HG03108 (cell line): ENCODE measurements at regions not wholly inside any gene's neighbourhood (a gene's known extent, or its start where the extent isn't known, plus 50 kb on each side); places are given as distances from the start of the nearest gene placed in this dataset.

Experiments used
- ATAC-seq: cut with Tn5 transposase; IDR thresholded peaks from one replicate; pipeline ENCODE4 v1.9.1; 2021; ENCODE audit warnings: moderate library complexity; ENCODE audit not compliant: unreplicated experiment

DNA sequence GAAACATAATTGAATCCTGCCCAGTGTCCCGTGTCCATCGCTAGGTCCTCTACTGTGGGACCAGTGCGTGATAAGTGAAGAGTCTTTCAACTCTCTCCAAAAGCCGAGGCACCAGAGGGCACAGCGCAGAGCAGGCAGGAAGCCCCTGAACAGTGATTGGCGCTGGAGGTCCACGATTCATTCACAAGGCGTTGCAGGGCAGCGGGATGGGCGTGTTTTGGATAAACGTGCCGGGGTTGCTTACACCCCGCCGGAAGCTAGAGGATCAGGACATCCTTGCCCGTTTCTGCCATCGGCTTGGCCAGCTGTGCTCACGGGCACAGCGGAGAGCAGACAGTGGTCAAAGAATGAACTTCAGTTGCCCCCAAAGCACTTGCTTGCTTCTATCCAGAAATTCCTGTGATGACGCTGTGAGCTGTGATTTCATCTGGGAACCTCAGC, 86.0 kb upstream of the PFKP start:
- ATAC-seq, result no peak

GRCh38 chr10:2980791-2981360, 86.5 kb upstream of the PFKP start:
- no peak for ATAC-seq

GRCh38 chr10:2980116-2980515, 87.2 kb upstream of the PFKP start:
- ATAC-seq, result no peak

- no peak for ATAC-seq
Measured at GRCh38 chr10:2979306-2979705, 88.0 kb upstream of the PFKP start.

GRCh38 chr10:2978574-2979273, 88.6 kb upstream of the PFKP start:
- no peak for ATAC-seq

DNA sequence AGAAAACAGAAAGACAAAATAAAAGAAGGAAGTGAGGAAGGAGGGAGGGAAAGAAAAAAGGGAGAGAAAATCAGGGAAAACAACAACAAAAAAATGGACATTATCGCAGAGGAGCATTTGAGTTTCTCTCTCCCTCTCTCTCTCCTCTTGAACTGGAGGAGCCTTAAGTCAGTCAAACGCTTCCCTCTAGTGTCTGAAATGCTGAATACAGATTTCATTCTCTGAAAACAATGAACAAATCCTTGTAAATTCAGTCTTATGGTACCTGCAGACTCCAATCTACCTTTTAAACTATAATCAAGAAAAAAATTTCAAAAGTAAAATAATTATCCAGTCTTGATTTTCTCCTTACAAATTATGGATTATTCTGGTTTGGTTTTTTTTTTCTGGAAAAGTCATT, 89.2 kb upstream of the PFKP start:
- no peak for ATAC-seq

DNA sequence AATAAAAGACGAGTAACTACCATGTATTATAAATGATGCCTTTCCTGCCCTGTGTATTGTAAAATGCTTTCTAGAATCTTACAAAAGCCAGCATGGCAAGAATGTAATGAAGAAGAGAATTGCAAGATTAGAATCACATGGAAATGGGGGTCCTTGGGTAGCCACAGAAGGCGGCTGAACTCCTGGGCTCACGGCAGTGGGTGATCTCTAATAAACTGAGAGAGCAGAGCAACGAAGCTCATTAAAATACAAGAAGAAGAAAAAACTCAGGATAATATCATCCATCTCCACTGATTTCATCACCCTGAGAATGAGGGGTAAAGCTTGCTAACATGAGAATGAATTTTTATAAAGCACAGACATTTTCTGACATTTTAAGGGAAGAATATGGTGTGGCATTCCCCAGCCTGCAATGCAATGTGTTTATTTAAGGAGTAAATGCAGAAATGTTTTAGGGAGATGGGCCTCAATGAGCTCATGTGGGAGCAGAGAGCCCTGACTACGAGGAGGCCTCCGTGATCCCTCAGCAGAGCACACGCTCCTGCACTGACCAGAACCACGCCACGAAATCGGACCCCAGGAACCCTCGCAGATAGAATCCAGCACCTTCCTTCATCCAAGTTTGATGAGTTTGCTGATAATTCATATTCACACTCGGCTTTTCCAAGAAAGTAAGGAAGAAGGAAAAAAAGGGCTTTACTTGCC, 92.7 kb upstream of the PFKP start:
- no peak for ATAC-seq

- no peak for ATAC-seq
Measured at GRCh38 chr10:2974083-2974482, 93.3 kb upstream of the PFKP start.

DNA sequence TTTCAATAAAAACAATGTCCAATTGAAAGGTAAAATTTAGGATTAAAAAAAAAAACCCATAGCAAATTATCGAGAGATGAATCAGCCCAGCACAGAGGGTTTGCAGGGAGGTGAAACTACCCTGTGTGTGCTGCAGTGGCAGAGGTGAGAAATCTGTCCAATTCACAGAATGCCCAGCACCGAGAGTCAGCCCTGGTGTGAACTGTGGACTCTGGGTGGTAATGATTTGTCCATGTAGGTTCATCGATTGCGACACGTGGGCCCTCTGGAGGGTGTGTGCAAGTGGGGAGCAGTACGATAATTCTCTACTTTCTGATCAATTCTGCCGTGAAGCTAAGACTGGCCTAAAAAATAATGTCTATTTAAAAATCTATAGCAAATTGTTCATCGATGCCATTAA, 94.5 kb upstream of the PFKP start:
- ATAC-seq, result no peak

DNA sequence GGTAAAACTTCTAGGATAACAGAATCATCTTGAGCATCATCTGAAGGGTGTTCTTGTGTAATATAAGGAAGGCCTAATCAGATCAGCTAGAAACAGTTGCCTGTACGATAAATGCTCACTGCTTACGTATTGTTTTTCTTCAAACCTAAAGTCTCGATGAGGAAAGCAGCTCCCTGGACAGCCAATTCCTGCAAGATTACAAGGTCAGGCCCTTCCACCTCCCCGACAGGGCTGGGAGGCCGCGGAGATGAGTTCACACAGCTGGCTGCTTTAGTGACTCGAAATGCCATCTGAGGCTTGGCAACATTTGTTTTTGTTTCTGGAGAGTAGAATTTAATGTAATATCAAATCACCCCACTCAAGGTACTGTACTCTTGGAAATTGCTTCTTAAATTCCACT, 95.1 kb upstream of the PFKP start:
- ATAC-seq, result no peak

GRCh38 chr10:2970190-2970823, 97.0 kb upstream of the PFKP start:
- no peak for ATAC-seq

DNA sequence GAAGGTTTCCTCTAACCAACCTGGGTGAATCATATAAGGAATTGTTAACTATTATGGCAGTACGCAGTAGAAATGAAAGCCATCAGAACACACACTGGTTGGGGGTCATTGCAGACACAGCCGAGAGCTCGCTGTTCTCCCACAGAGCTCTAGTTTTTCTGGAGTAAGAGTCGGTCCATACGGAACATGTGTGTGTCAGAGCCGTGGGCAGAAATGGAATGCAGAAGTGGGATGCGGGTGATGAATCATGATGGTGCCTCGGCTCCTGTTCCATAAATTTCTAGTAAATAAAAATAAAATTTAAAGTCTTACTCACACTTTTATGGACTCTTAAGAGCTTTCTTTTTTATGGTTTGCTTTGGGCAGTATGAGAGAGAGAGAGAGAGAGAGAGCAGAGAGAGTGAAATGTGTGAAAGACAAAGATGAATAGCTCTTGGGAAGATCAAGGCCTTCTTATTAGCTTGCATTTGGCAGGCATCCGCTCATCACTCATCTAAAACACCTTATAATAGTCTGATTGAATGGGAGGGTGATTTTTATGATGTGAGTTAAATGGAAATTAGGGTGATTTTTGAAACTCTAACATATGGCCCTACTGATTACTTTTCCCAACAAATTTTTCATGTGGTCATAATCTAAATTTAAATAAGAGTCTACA, 98.8 kb upstream of the PFKP start:
- no peak for ATAC-seq

DNA sequence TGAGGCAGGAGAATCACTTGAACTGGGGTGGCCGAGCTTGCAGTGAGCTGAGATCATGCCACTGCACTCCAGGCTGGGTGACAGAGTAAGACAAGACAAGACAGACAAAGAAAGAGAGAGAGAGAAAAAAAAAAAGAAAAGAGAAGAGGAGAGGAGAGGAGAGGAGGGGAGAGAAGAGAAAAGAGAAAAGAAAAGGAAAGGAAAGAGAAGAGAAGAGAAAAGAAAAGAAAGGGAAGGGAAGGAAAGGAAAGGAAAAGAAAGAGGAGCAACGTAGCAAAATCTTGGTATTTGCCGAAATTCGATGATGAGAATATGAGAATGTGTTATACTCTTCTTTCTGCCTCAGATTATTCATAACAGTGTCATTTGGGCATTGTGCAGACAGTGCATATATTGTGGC, 101.2 kb upstream of the PFKP start:
- ATAC-seq, result no peak

DNA sequence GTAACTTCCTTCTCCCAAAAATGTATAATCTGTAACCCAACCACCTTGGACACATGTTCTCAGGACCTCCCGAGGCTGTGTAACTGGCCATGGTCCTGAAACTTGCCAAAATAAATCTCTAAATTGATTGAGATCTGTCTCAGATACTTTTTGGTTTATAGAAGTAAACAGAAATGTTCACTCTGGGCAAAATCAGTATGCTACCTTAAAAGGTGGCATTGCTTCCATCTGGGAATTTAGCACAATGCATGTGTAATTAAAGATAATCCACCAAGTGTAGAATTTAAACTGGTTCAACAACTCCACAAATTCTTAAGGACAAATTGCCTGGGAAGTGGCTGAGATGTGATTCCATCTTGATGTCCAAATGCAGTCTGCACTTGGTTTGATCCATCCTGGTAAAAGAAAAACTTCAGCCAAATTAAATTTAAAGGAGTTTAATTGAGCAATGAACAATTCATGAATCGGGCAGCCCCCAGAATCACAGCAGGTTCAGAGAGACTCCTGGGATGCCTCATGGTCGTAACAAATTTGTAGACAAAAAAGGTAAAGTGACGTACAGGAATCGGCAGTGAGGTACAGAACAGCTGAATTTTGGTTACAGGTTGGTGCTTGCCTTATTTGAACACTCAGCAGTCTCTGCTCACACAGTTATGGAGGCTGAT, 102.6 kb upstream of the PFKP start:
- no peak for ATAC-seq

DNA sequence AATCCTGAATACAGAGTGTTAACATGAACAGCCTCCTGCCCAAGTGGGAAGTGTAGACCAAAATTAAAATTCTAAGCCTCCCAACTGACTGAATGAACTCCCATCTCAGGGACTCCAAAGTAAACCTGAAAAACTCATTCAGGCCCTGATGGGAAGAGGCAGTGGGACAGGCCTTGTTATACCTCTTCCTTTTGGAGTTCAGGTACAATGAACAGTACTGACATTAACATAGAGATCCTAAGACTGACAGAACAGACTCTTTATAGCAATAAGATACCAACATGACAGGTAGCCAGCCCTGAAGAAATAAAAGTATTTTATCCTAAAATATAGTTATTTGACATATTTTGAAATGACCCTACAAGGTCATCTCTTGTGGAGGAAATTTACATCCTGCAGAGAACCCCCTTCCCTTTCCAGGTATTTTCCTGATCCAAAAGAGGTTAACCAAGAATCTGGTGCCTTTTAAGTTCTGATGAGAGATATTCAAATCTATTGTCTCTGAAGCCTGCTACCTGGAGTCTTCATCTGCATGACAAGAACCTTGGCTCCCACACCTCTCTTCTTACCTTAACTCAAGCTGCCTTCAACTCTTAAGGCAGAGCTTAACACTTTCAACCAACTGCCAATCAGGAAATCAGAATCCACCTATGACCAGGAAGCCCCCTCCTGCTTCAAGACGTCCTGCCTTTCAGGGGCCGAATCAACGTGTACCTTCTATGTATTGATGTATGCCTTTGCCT, 103.3 kb upstream of the PFKP start:
- no peak for ATAC-seq

- no peak for ATAC-seq
Measured at GRCh38 chr10:2962194-2962593, 105.2 kb upstream of the PFKP start.

DNA sequence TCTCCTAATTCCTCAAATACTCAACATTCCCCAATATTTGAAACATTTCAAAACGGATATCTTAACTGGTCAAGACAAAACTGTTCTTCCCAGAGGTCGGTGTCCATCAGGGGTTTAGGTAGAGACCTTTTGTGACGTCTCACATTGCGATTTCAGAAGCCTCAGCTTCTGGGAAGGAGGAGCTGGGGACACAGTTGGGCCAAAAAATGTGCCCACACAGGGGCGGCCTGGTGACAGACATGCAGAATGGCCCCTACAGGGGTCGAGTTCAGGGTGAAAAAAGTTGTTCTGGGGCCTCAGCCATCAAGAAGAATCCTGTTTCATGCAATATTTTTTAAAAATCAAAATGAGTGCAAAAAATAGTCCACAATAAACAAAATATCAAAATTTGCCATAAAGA, 108.7 kb upstream of the PFKP start:
- no peak for ATAC-seq

GRCh38 chr10:2957785-2958184, 109.6 kb upstream of the PFKP start:
- ATAC-seq, result no peak

- no peak for ATAC-seq
Measured at GRCh38 chr10:2955064-2955463, 112.3 kb upstream of the PFKP start.

DNA sequence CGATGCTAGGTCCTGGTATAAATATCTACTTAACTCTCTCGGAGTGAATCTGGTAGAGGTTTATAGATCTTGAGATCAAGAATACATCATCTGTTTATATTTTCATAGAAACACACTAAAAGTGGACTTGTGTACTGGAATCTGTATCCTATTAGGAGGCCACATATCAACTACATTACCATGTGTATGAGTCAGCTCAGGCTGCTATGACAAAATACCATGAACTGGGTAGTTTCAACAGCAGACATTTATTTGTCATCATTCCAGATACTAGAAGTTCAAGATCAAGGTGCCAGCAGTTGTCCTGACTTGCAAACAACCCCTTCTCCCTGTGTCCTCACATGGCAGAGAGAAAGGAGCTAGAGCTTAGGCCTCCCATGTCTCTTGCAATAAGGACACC, 113.9 kb upstream of the PFKP start:
- no peak for ATAC-seq
